GM12892 (cell line): ENCODE measurements at regions not wholly inside any gene's neighbourhood (a gene's known extent, or its start where the extent isn't known, plus 50 kb on each side); places are given as distances from the start of the nearest gene placed in this dataset.

Experiments used
- DNase-seq: peaks from one replicate; pipeline ENCODE4 v3.0.0; 2011; ENCODE audit not compliant: insufficient read length
- FAIRE-seq: peaks from 2 replicates; lab custom pipeline; 2011; peaks lifted over from hg19 to GRCh38; lab: Jason Lieb, UNC
- POLR2A ChIP-seq: IDR thresholded peaks from 2 replicates; pipeline ENCODE4 v1.6.1; 2011; ENCODE audit warnings: low read depth, low read length, control low read depth
- POLR2AphosphoS5 ChIP-seq: IDR thresholded peaks from 2 replicates; pipeline ENCODE4 v1.6.1; 2011; ENCODE audit warnings: low read depth, low read length, control low read depth
- TAF1 ChIP-seq: IDR thresholded peaks from 2 replicates; pipeline ENCODE4 v1.6.1; 2011; ENCODE audit warnings: low read depth, mild to moderate bottlenecking, control low read depth, low read length, borderline replicate concordance

- DNase-seq, result no peak
- FAIRE-seq, result no peak
- TF ChIP-seq POLR2AphosphoS5 (no peak), POLR2A (no peak), TAF1 (no peak)
Observed at GRCh38 chr15:69585937-69586336, 133.3 kb downstream of the RPLP1 start.

DNA sequence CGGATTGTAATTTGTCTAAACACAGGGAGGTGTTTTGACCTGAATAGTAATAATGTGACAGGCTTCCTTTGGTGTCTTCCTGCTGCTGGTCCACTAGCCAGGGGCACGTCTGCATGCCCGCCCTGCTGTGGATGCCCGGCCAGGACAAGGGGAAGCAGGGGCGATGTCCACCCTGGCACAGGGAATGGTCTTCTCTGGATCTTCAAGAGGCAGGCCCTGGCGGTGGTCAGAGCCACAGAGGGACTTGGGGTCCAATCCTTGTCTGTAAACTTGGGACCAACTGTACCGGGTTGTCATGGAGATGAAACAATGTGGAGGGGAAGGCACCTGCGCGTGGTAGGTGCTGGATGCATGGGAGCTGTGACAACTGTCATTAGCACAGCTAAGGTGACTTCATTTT is 134.1 kb downstream of the RPLP1 start:
- FAIRE-seq (no peak), DNase-seq (no peak)
- no peak for TF ChIP-seq TAF1
- TF ChIP-seq POLR2AphosphoS5, result no peak
- TF ChIP-seq POLR2A, result no peak

GRCh38 chr15:69587723-69588426 is 135.3 kb downstream of the RPLP1 start:
- no peak for FAIRE-seq
- TF ChIP-seq POLR2A (no peak), TAF1 (no peak), POLR2AphosphoS5 (no peak)
- DNase-seq, result no peak

DNA sequence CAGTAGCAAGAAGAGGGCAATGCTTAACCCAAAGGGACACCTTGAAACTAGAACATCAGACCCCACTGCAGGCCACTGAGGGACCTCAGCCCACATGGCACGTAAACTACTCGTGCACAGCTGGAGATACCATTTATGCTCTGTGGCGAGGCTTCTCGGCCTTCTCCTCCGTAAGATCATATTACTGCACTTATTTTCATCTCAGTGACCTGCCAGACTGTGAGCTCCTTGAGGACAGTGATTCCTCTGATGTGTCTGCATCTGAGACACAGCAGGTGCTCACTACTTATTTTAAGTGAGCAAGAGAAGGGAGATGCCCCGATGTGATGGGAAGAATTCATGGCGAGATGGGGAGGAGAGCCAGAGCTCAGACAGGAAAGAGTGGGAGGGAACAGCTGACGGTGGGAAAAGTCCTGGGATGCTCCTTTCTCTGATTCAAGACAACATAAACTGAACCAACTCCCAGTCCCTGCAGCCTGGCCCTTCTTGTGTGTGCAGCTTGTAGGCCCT is 137.6 kb downstream of the RPLP1 start:
- TF ChIP-seq POLR2A (no peak), TAF1 (no peak), POLR2AphosphoS5 (no peak)
- no peak for FAIRE-seq
- DNase-seq, result no peak

- DNase-seq, result no peak
- no peak for TF ChIP-seq POLR2AphosphoS5
- TF ChIP-seq POLR2A, result no peak
- no peak for FAIRE-seq
Observed at GRCh38 chr15:69590932-69591524, 138.4 kb downstream of the RPLP1 start.

DNA sequence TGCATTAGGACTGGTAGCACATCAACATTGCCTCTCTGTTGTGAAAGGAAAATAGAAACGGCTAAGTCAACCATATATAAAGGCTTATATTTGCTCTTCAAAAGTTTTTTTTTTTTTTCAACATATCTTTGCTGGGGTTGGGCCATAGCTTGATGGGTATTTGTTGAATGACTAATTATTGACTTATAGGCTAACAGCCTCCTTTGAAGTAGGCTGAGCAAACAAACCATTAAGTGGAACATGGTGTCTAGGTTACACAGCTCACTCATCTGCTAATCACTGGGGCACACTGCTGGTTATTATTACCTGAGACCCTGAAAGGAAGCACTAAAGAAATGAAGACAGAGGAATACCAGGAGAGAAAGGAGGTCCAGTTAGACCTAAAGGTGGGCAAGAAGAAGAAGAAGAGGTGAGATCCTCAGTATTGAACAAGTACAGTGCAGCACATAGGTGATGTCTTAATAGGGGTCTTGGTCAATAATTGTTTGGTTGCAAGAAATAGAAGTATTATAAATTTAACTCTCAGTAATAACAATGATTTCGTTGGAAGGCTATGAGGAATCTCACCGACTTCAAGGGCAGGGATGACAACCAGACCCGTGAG is 139.4 kb downstream of the RPLP1 start:
- FAIRE-seq (no peak), DNase-seq (no peak)
- no peak for TF ChIP-seq POLR2A
- TF ChIP-seq TAF1, result no peak
- no peak for TF ChIP-seq POLR2AphosphoS5

DNA sequence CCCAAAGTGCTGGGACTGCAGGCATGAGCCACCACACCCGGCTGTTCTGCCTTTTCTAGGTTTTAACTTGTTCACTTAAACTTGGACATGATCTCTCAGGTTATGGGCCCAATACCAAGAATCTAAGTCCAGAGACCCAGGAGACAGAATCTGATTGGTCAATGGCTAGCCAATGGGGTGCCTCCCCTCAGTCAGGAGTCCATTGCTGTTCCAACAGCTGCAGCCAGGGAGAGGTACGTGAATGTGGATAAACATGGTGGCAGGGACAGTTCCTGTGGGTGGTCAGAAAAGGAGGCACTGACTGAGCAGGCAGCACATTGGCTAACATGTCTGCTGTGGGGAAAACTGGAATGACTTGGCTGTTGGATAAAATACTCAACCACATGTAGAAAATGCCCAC is 140.3 kb downstream of the RPLP1 start:
- DNase-seq (no peak), FAIRE-seq (no peak)
- no peak for TF ChIP-seq TAF1
- no peak for TF ChIP-seq POLR2A
- TF ChIP-seq POLR2AphosphoS5, result no peak

DNA sequence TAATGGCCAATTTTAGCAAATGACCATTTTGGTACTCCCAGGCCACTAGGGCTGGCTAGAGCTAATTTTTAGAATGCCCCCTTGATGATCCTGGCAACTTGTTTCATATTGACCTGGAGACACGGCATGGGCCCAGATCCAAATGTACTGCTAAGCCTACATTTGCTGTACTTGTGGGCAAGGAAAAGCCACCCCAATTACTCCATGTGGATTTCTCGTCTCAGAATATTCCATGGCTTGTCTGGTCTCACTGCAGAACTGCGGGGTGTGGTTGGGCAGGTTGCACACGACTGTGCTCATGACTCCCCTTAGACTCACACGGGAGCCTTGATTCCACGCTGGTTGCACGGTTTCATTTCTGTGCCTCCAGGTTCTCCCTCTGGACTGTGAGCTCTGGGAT is 140.9 kb downstream of the RPLP1 start:
- no peak for TF ChIP-seq POLR2AphosphoS5
- no peak for TF ChIP-seq TAF1
- no peak for TF ChIP-seq POLR2A
- FAIRE-seq (no peak), DNase-seq (no peak)

DNA sequence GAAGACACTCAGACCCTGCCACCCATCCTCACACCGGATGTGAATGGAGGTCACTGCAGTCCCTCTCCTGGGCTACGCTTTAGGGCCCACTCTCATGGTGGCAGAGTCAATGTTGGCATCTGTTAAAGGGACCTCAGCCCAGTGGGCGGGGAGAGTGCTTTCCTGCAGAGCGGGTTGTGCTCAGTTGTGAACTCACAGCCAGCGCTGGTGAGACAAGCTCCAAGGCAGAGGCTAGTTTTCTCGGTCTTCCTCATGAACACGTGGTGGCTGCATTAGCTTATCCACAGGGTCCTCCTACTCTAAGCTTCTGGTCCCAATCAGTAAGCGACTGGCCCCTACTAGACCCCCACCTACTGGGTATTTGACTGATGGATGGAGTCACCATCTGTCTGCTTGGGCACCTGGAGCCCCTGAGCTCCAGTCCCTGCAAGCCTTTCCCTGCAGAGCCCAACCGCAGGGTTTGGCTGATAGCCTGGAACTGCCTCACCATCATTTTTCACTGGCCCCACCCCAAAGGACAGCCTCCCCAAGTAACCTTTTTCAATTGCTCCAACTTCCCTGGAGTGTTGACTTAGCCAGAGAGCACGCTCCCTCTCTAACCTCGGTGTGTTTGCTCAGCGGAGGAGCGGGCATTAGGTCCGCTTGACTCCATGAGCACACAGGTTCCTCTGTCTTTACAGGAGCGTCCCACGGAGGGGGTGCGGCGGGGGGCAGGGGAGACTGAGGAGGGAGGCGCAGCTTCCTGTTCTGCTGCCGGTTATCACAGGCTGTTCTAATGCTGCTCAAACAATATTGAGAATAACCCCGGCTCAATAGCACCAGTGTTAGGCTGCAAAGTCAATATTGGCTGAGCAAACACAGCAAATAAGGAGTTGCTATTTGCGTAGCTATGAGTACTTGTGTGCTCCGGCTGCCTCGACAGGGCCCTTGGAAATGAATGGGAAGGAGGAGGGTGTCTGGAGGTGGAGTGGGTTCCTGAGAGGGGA is 141.7 kb downstream of the RPLP1 start:
- FAIRE-seq, result no peak
- TF ChIP-seq POLR2AphosphoS5 (no peak), POLR2A (no peak), TAF1 (no peak)
- DNase-seq, result no peak

GRCh38 chr15:69595009-69595791 is 142.6 kb downstream of the RPLP1 start:
- TF ChIP-seq POLR2A, result no peak
- TF ChIP-seq TAF1, result no peak
- no peak for TF ChIP-seq POLR2AphosphoS5
- DNase-seq (no peak), FAIRE-seq (no peak)

DNA sequence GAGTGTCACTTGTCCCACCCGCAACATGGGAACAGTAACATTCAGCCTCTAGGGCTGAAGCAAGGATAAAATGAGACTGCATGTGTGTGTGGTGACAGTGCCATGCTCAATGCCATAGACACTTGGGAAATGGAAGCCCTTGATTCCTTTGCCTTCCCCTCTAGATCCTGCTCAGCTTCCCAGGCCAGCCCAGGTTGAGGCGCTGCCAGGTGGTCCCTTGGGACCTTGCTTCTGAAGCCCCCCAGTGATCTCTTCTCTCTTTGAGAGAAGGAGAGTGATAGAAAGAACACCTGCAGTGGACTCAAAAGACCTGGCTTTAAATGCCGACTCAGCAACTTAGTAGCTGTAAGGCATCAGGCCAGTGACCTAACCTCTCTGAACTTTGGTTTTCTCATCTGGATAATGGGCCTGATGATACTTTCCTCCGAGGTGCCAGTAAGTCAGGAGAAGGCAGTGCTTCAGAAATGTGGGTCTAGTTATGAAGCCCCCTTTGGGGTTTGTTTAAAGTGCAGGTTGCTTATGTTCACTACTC is 144.5 kb downstream of the RPLP1 start:
- TF ChIP-seq TAF1 (no peak), POLR2A (no peak), POLR2AphosphoS5 (no peak)
- no peak for FAIRE-seq

More for the DNA sequence above, 144.5 kb downstream of the RPLP1 start:
- DNase-seq, result no peak
